K562 (cell line): ENCODE measurements at regions not wholly inside any gene's neighbourhood (a gene's known extent, or its start where the extent isn't known, plus 50 kb on each side); places are given as distances from the start of the nearest gene placed in this dataset.

ENCODE experiments used
- EGR1 ChIP-seq: fragments of 450-650 bp; conservative IDR thresholded peaks from 2 replicates; pipeline ENCODE4 v1.6.1; 2017; ENCODE audit warnings: mild to moderate bottlenecking
- ETS2 ChIP-seq: IDR thresholded peaks from 2 replicates; pipeline ENCODE4 v1.6.1; 2016; ENCODE audit warnings: borderline replicate concordance, missing genetic modification characterization, mild to moderate bottlenecking, moderate library complexity, missing compliant biosample characterization; ENCODE audit not compliant: poor library complexity, severe bottlenecking
- JUND ChIP-seq, 2 experiments: IDR thresholded peaks; 2 replicates in 1 of 2; 3 replicates in 1 of 2; pipeline ENCODE4 v1.6.1; 2011; ENCODE audit warnings: borderline replicate concordance in 2 of 2, low read depth in 2 of 2, low read length in 2 of 2, improper control_type of control experiment in 1 of 2, missing biosample characterization in 1 of 2, missing genetic modification characterization in 1 of 2, missing genetic modification reagents in 1 of 2
- KDM4B ChIP-seq, 2 experiments: fragments of 450-650 bp in 1 of 2; sonication (generic) in 1 of 2; IDR thresholded peaks; 2 replicates each; pipeline ENCODE4 v1.6.1; 2016 to 2017; ENCODE audit warnings: borderline replicate concordance in 2 of 2, antibody characterized with exemption in 1 of 2, low read depth in 1 of 2, mild to moderate bottlenecking in 1 of 2
- NONO ChIP-seq, 2 experiments: fragments of 200-400 bp in 1 of 2; fragments of 450-650 bp in 1 of 2; formaldehyde crosslinking in 1 of 2; IDR thresholded peaks; 2 replicates each; pipeline ENCODE4 v1.6.1; 2017; ENCODE audit warnings: low read depth in 2 of 2, mild to moderate bottlenecking in 2 of 2, moderate library complexity in 2 of 2, low read length in 1 of 2
- RBBP5 ChIP-seq: fragments of 200-600 bp; sonication (generic); IDR thresholded peaks from 2 replicates; pipeline ENCODE4 v1.6.1; 2012; ENCODE audit warnings: borderline replicate concordance, mild to moderate bottlenecking, low read length, control low read depth, inconsistent platforms; ENCODE audit not compliant: insufficient read depth, poor library complexity, severe bottlenecking
- ZBTB40 ChIP-seq, 2 experiments: fragments of 450-650 bp in 1 of 2; sonication (generic) in 1 of 2; formaldehyde crosslinking in 1 of 2; IDR thresholded peaks; 2 replicates each; pipeline versions ENCODE4 v1.7.1 to v1.9.0; 2016 to 2022; ENCODE audit warnings: inconsistent platforms in 1 of 2, mild to moderate bottlenecking in 1 of 2, missing genetic modification reagents in 1 of 2
- ZC3H4 ChIP-seq: sonication (generic); formaldehyde crosslinking; IDR thresholded peaks from 2 replicates; pipeline ENCODE4 v1.9.0; 2021; ENCODE audit warnings: missing genetic modification reagents, borderline replicate concordance
- ZNF347 ChIP-seq: fragments of 450-650 bp; formaldehyde crosslinking; IDR thresholded peaks from 2 replicates; pipeline ENCODE4 v1.4.0; 2020; ENCODE audit warnings: low read depth, mild to moderate bottlenecking, moderate library complexity
- ZSCAN29 ChIP-seq: fragments of 450-650 bp; IDR thresholded peaks from 2 replicates; pipeline ENCODE4 v1.6.1; 2017
- TF ChIP-seq, protein P1 (sequence below): sonication (generic); formaldehyde crosslinking; IDR thresholded peaks from 2 replicates; pipeline ENCODE4 v1.8.0; 2023; ENCODE audit warnings: missing genetic modification reagents, mild to moderate bottlenecking, borderline replicate concordance

DNA sequence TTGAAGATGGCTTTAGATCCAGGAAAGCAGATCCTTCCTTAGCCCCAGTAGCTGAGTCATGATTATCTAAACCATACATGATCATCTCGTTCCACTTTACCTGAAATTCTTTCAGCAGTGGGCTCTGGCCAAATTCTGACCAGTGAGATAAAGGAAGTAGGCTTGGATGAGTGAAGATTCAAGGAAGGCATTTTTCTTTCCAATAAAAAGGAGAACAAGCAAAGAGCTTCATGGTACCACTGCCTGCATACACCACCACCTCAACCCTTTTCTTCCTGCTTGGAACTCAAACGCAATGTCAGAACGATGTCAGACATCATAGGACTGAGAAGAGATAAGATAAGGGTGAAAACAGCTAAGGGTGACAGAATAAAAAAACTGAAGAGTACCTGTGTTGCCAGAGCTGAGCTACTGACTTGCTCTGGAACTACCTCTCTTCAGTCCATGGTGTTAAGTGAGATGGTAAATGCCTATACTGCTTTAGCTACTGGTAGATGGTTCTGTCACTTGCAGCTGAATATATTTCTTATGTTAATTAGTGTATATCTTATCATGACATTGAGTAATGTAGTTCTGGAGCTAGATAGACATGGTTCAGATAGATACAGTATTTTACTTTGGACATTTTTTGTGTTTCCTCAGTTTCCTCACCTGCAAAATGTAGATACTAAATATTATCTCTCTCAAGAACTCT, 58.7 kb upstream of the ACVR1 start (continued):
- TF ChIP-seq ZBTB40 (IDR thresholded peaks at IDR 0.05) = no peak
- no peak for TF ChIP-seq ZBTB40 (CRISPR knock-in tag; IDR thresholded peaks at IDR 0.05)
- TF ChIP-seq RBBP5 = no peak
- TF ChIP-seq KDM4B (IDR thresholded peaks at IDR 0.05; ENCODE audit: borderline replicate concordance in 2 of 2, low read depth in 1 of 2) = no peak
- TF ChIP-seq, protein P1, sequence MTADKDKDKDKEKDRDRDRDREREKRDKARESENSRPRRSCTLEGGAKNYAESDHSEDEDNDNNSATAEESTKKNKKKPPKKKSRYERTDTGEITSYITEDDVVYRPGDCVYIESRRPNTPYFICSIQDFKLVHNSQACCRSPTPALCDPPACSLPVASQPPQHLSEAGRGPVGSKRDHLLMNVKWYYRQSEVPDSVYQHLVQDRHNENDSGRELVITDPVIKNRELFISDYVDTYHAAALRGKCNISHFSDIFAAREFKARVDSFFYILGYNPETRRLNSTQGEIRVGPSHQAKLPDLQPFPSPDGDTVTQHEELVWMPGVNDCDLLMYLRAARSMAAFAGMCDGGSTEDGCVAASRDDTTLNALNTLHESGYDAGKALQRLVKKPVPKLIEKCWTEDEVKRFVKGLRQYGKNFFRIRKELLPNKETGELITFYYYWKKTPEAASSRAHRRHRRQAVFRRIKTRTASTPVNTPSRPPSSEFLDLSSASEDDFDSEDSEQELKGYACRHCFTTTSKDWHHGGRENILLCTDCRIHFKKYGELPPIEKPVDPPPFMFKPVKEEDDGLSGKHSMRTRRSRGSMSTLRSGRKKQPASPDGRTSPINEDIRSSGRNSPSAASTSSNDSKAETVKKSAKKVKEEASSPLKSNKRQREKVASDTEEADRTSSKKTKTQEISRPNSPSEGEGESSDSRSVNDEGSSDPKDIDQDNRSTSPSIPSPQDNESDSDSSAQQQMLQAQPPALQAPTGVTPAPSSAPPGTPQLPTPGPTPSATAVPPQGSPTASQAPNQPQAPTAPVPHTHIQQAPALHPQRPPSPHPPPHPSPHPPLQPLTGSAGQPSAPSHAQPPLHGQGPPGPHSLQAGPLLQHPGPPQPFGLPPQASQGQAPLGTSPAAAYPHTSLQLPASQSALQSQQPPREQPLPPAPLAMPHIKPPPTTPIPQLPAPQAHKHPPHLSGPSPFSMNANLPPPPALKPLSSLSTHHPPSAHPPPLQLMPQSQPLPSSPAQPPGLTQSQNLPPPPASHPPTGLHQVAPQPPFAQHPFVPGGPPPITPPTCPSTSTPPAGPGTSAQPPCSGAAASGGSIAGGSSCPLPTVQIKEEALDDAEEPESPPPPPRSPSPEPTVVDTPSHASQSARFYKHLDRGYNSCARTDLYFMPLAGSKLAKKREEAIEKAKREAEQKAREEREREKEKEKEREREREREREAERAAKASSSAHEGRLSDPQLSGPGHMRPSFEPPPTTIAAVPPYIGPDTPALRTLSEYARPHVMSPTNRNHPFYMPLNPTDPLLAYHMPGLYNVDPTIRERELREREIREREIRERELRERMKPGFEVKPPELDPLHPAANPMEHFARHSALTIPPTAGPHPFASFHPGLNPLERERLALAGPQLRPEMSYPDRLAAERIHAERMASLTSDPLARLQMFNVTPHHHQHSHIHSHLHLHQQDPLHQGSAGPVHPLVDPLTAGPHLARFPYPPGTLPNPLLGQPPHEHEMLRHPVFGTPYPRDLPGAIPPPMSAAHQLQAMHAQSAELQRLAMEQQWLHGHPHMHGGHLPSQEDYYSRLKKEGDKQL (CRISPR knock-in tag) = no peak
- no peak for TF ChIP-seq ZSCAN29
- no peak for TF ChIP-seq NONO (IDR thresholded peaks at IDR 0.05; ENCODE audit: low read depth in 2 of 2, low read length in 1 of 2)
- TF ChIP-seq JUND (IDR thresholded peaks at IDR 0.05; ENCODE audit: borderline replicate concordance, low read depth, low read length) = peak; percentile 18; the same call in 1 of the 2 replicates
- TF ChIP-seq JUND (tag; IDR thresholded peaks at IDR 0.05; ENCODE audit: borderline replicate concordance, low read depth, low read length) = peak; percentile 73; the same call in 2 of the 3 replicates
- TF ChIP-seq ZNF347 (CRISPR knock-in tag) = no peak
- TF ChIP-seq EGR1 = no peak
- TF ChIP-seq ETS2 = no peak
- TF ChIP-seq ZC3H4 (CRISPR knock-in tag) = no peak
